HUES48 (cell line): ENCODE measurements at regions not wholly inside any gene's neighbourhood (a gene's known extent, or its start where the extent isn't known, plus 50 kb on each side); places are given as distances from the start of the nearest gene placed in this dataset.

Experiments used
- H3K27ac ChIP-seq: one replicate; pipeline ENCODE4 v1.7.0; 2013; ENCODE audit warnings: low read depth, low read length, inconsistent platforms
- H3K27me3 ChIP-seq: 2 replicates; pipeline ENCODE4 v1.6.1; 2013; ENCODE audit warnings: mild to moderate bottlenecking, low read length; ENCODE audit not compliant: control insufficient read depth, insufficient read depth
- H3K36me3 ChIP-seq: 2 replicates; pipeline ENCODE4 v1.6.1; 2013; ENCODE audit warnings: low read length; ENCODE audit not compliant: control insufficient read depth, insufficient read depth
- H3K4me1 ChIP-seq: 2 replicates; pipeline ENCODE4 v1.6.1; 2013; ENCODE audit warnings: mild to moderate bottlenecking, low read length; ENCODE audit not compliant: control insufficient read depth, insufficient read depth
- H3K4me3 ChIP-seq: 2 replicates; pipeline ENCODE4 v1.5.1; 2013; ENCODE audit warnings: mild to moderate bottlenecking, low read depth, low read length
- H3K9ac ChIP-seq: 2 replicates; pipeline ENCODE4 v1.6.1; 2013; ENCODE audit warnings: mild to moderate bottlenecking, low read depth, low read length, moderate library complexity
- H3K9me3 ChIP-seq: 2 replicates; pipeline ENCODE4 v1.6.1; 2013; ENCODE audit warnings: low read length; ENCODE audit not compliant: control insufficient read depth, insufficient read depth

DNA sequence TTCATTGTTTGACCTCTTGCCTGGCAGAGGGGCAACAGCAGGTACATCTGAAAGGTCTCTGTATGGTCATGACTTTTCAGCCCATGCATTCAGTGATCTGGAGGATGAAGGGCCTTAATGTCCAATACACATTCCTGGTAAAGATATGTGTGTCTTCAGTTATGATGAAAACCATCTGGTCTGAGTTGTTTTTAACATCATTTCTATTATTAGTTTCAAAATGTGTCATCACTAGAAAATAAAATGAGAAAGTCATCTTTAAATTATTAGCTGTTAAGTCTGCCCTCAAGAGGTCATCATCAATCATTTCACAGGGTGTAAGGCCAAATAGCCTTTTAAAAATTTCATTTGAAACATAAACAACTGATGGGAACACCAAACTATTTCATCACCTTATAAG, 92.1 kb upstream of the PLSCR4 start:
- Histone ChIP-seq H3K27ac (no peak overlapping the region), H3K27me3 (no peaks in the 10 kb centered on the region), H3K9ac (no peak overlapping the region), H3K36me3 (no peaks in the 10 kb centered on the region), H3K4me1 (peaks cover 18% of the 10 kb centered on the region), H3K9me3 (no peaks in the 10 kb centered on the region), H3K4me3 (no peak overlapping the region)

DNA sequence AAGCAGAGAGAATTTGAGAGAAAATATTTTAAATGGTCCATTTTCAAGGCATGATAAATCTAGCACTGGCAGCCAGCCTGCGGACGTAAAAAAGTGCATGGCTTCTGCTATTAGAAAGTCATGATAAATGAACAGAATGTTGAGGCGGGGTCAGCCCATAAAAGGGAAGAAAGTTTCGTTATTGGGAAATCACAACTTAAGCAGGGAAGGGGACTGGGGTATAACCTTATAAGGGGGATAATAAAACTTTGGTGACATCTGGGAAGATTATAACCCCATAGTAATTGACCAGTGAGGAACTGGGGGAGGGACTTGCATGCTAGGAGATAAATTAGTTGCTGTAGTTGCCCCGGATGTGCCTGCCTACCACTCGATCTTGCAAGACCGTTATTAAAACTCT, 88.4 kb upstream of the PLSCR4 start:
- Histone ChIP-seq H3K36me3 (no peaks in the 10 kb centered on the region), H3K27ac (no peak overlapping the region), H3K9me3 (no peaks in the 10 kb centered on the region), H3K9ac (no peak overlapping the region), H3K4me3 (no peak overlapping the region), H3K4me1 (peaks cover 3% of the 10 kb centered on the region), H3K27me3 (no peaks in the 10 kb centered on the region)

DNA sequence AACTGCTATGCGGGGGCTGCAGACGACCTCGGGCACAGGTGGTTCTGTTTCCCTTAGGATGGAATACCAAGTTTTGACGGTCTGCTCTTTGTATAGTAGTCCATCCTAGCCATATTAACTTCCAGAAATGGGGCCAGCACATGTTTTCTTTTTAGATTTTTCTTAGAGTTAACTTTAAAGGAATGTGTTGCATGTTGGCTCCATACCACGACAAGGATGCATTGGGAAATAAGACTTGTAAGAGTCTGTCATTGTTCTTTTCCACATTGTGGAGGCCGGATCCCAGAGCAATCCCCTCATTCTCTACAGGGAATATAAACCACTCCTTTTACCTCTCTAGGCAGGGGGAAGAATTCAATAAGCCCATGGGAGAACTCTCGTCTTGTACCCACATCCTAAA, 87.1 kb upstream of the PLSCR4 start:
- Histone ChIP-seq H3K36me3 (no peaks in the 10 kb centered on the region), H3K4me3 (no peak overlapping the region), H3K9me3 (no peaks in the 10 kb centered on the region)

DNA sequence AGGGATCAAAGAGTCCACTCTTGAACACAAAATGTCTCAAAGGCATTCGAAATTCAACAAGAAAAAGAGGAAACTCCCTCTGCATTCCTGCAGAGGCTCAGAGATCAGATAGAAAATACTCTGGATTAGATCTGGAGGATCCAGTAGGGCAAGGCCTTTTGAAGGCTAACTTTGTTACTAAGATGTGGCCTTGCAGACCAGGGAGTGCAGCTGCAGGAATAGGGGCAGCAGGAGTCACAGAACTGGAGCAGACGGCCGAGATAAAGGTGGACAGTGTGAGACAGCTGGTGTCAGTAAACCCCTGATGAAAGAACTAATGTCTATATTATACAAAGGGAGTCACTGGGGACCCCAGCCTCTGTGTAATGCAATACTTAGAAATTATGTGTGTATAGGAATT, 84.5 kb upstream of the PLSCR4 start:
- no peaks in the 10 kb centered on the region for H3K27me3 ChIP-seq
- H3K36me3 ChIP-seq = no peaks in the 10 kb centered on the region

More for the DNA sequence above, 87.1 kb upstream of the PLSCR4 start:
- H3K9ac ChIP-seq = no peak overlapping the region
- no peaks in the 10 kb centered on the region for H3K27me3 ChIP-seq
- H3K27ac ChIP-seq = no peak overlapping the region
- peaks cover 3% of the 10 kb centered on the region for H3K4me1 ChIP-seq

DNA sequence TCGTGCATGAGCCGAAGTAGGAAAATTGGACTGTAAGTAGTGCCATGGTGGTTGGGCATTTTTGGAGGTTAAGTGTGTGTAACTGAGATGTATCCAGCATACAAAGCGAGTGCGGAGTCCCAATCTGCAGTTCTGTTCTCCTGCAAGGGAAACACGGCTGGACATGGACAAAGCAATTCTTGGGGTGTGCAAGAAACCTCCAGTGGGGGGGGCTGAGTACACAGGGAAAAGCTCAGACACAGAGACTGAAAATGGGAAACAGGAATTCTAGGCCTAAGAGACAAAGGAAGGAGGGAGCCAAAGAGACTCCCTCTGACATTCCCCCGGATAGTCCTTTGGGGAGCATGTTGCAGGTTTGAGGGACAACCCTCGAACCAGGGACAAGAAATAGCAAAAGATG, 83.2 kb upstream of the PLSCR4 start:
- no peak overlapping the region for H3K27ac ChIP-seq
- H3K4me1 ChIP-seq = no peaks in the 10 kb centered on the region
- H3K4me3 ChIP-seq = no peak overlapping the region
- no peaks in the 10 kb centered on the region for H3K36me3 ChIP-seq
- H3K9ac ChIP-seq = no peak overlapping the region
- H3K27me3 ChIP-seq = no peaks in the 10 kb centered on the region
- H3K9me3 ChIP-seq = no peaks in the 10 kb centered on the region

More for the DNA sequence above, 84.5 kb upstream of the PLSCR4 start:
- Histone ChIP-seq H3K27ac (no peak overlapping the region), H3K9ac (no peak overlapping the region), H3K4me3 (no peak overlapping the region), H3K4me1 (no peaks in the 10 kb centered on the region), H3K9me3 (no peaks in the 10 kb centered on the region)

DNA sequence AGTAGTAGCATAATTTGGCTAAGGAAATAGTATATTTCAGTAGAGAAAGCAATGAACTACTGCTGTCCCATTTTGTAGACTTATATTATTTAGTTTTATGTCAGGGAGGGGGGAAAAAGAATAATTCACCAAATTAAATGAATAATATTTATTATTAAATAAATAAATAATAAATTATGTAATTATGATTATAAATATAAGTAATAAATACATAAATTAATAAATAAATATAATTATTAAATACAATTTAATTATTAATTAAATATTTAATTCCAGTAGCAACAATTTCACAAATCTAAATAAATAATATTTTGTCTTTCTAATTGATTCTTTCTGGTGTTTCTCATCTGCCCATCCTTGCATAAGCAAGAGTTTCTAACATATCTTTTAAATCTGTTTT, 81.1 kb upstream of the PLSCR4 start:
- Histone ChIP-seq H3K36me3 (no peaks in the 10 kb centered on the region), H3K27ac (no peak overlapping the region), H3K4me3 (no peak overlapping the region), H3K9me3 (no peaks in the 10 kb centered on the region), H3K27me3 (no peaks in the 10 kb centered on the region), H3K4me1 (no peaks in the 10 kb centered on the region), H3K9ac (no peak overlapping the region)

DNA sequence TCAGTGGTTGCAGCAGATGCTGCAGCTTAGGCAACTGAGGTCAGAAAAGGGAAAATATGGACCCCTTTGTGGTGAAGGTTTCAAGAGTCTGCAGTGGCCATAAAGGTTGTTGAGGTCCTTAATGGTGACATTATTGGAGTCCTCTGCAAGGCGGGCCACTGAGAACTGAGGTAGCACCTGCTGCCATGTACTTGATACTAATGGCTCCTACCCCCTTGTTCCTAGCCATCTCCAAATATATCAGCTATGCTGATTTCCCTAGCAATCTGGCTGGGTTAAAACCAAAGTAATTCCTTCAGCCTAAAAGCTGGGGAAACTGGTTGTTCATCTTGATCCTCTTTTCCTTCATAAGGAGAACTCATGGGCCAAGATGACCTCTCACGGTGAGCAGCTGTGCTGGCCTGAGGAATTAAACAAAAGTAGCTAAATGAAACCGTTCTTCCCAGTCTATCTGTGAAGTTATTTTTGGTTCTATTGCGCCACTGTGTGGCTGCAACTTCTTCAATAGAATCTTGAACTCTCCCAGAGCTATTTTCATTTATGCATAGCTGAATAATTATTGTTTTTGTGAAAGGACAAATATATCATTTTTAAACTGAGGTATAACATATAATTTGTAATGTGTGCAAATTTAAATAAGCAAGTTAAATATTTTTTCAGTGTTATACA, 76.1 kb upstream of the PLSCR4 start:
- Histone ChIP-seq H3K4me3 (no peak overlapping the region), H3K9ac (no peak overlapping the region), H3K9me3 (no peaks in the 10 kb centered on the region), H3K27me3 (no peaks in the 10 kb centered on the region), H3K36me3 (no peaks in the 10 kb centered on the region), H3K4me1 (no peaks in the 10 kb centered on the region), H3K27ac (no peak overlapping the region)

DNA sequence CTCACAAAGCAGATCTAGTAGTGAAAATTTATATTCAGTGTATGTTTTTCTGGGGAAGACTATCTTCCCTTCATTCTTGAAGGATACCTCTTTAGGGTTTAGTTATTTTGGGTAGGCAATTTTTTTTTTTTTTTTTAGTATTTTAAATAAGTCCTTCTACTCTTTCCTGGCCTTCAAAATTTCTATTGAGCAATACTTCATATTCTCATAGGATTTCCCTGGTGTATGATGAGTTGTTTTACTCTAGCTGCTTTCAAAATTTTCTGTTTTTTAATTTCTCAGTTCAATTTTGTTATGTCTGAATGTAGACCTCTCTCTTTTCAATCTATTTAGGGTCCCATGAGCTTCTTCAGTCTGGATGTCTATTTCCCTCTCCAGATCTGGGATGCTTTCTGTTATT, 74.3 kb upstream of the PLSCR4 start:
- Histone ChIP-seq H3K36me3 (no peaks in the 10 kb centered on the region), H3K9ac (no peak overlapping the region), H3K27ac (no peak overlapping the region), H3K27me3 (no peaks in the 10 kb centered on the region), H3K4me1 (no peaks in the 10 kb centered on the region), H3K9me3 (no peaks in the 10 kb centered on the region), H3K4me3 (no peak overlapping the region)

DNA sequence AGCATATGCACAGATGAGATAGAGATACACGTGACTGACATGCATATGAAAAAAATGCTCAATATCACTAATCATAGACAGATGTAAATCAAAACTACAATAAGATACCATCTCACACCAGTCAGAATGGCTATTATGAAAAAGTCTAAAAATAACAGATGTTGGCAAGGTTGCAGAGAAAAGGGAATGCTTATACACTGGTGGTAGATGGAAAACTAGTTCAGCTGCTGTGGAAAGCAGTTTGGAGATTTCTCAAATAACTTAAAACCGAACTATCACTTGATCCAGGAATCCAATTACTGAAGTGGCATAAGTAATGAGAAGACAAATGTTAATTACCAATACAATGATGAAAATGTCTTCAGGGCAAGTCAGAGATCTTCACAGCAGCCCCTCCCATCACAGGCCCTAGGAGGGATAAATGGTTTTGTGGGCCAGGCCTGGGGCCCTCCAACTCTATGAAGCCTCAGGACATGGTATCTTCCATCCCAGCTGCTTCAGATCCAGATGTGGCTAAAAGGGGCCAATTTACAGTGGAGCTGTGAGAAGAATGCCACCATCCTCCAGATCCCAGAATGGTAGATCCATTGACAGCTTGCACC, 71.4 kb upstream of the PLSCR4 start:
- no peaks in the 10 kb centered on the region for H3K36me3 ChIP-seq
- no peaks in the 10 kb centered on the region for H3K4me1 ChIP-seq
- no peak overlapping the region for H3K4me3 ChIP-seq
- no peak overlapping the region for H3K27ac ChIP-seq
- H3K27me3 ChIP-seq = no peaks in the 10 kb centered on the region
- H3K9ac ChIP-seq = no peak overlapping the region
- H3K9me3 ChIP-seq = no peaks in the 10 kb centered on the region

DNA sequence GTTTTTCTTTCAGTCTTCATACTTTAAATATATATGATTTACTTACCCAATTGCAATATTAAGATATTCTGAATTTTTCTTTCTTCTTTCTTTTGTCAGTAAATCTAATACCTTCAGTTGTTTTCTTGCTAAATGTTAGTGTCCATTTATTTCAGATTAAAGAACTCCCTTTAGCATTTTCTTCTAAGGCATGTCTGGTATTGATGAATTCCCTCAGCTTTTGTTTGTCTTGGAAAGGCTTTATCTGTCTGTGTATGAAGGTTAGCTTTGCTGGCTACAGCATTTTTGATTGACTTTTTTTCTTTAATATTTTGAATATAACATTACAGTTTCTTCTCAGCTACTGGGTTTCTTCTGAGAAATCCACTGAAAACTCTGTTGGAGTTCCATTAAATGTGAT, 64.0 kb upstream of the PLSCR4 start:
- H3K4me1 ChIP-seq = no peaks in the 10 kb centered on the region
- no peak overlapping the region for H3K9ac ChIP-seq
- no peaks in the 10 kb centered on the region for H3K36me3 ChIP-seq
- no peak overlapping the region for H3K4me3 ChIP-seq
- H3K27me3 ChIP-seq = no peaks in the 10 kb centered on the region
- peaks cover 3% of the 10 kb centered on the region; the same call in 1 of the 2 replicates for H3K9me3 ChIP-seq
- no peak overlapping the region for H3K27ac ChIP-seq

DNA sequence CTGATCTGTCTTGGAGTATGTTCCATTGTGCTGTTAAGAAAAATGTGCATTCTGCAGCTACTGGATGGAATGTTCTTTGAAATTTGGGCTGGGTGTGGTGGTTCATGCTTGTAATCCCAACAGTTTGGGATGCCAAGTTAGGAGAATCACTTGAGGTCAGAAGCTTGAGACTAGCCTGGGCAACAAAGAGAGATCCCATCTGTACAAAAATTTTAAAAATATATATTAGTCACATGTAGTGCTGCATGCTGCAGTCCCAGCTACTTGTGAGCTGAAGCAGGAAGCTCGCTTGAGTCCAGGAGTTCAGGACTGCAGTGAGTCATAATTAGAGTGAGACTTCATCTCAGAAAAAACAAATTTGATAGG, 62.8 kb upstream of the PLSCR4 start:
- H3K4me3 ChIP-seq = no peak overlapping the region

More for the DNA sequence above, 62.8 kb upstream of the PLSCR4 start:
- H3K36me3 ChIP-seq = no peaks in the 10 kb centered on the region
- peaks cover 3% of the 10 kb centered on the region; the same call in 1 of the 2 replicates for H3K9me3 ChIP-seq
- H3K4me1 ChIP-seq = no peaks in the 10 kb centered on the region
- H3K27me3 ChIP-seq = no peaks in the 10 kb centered on the region
- no peak overlapping the region for H3K9ac ChIP-seq
- no peak overlapping the region for H3K27ac ChIP-seq
